CD14-positive monocyte (primary cell): ENCODE measurements at regions not wholly inside any gene's neighbourhood (a gene's known extent, or its start where the extent isn't known, plus 50 kb on each side); places are given as distances from the start of the nearest gene placed in this dataset.

ENCODE experiments used
- DNase-seq, 3 donors: peaks; one replicate each; pipeline ENCODE4 v3.0.0-alpha.2; 2011 to 2022
- H2AFZ ChIP-seq: 2 replicates; pipeline ENCODE4 v1.6.0; 2012; ENCODE audit warnings: mild to moderate bottlenecking, low read depth, low read length, inconsistent platforms; ENCODE audit not compliant: insufficient read depth, poor library complexity, severe bottlenecking
- H3K27ac ChIP-seq, 2 donors: 1 replicate in 1 of 2; 2 replicates in 1 of 2; pipeline ENCODE4 v1.5.1; 2012 to 2013; ENCODE audit warnings: low read length in 2 of 2, control low read depth in 1 of 2, inconsistent platforms in 1 of 2, low read depth in 1 of 2, mild to moderate bottlenecking in 1 of 2
- H3K27me3 ChIP-seq, 2 donors: one replicate each; pipeline versions ENCODE4 v1.6.0 to v1.6.1; 2011 to 2013; ENCODE audit warnings: low read length in 2 of 2; ENCODE audit not compliant: control insufficient read depth in 2 of 2, insufficient read depth in 2 of 2
- H3K36me3 ChIP-seq, 2 donors: replicated peaks in 1 of 2; 1 replicate in 1 of 2; 2 replicates in 1 of 2; pipeline versions ENCODE4 v1.5.1 to v1.6.1; 2012 to 2013; ENCODE audit warnings: low read length in 2 of 2, control low read depth in 1 of 2, inconsistent platforms in 1 of 2, mild to moderate bottlenecking in 1 of 2; ENCODE audit not compliant: insufficient read depth in 2 of 2, control insufficient read depth in 1 of 2
- H3K4me1 ChIP-seq, 2 donors: 1 replicate in 1 of 2; 2 replicates in 1 of 2; pipeline versions ENCODE4 v1.5.1 to v1.6.1; 2012 to 2013; ENCODE audit warnings: low read length in 2 of 2, control low read depth in 1 of 2, inconsistent platforms in 1 of 2, mild to moderate bottlenecking in 1 of 2, moderate library complexity in 1 of 2; ENCODE audit not compliant: insufficient read depth in 2 of 2, control insufficient read depth in 1 of 2
- H3K4me2 ChIP-seq: replicated peaks from 2 replicates; pipeline ENCODE3; 2012; ENCODE audit warnings: low read length, moderate library complexity, mild to moderate bottlenecking; ENCODE audit not compliant: poor library complexity, severe bottlenecking; ENCODE audit errors: extremely low read depth
- H3K4me3 ChIP-seq, 3 experiments: fragments of 200-600 bp in 1 of 3; sonication (generic) in 1 of 3; replicated peaks in 1 of 3; 1 replicate in 2 of 3; 2 replicates in 1 of 3; pipeline ENCODE4 v1.5.1; 2011 to 2013; ENCODE audit warnings: low read length in 3 of 3, mild to moderate bottlenecking in 3 of 3, control low read depth in 2 of 3, low read depth in 2 of 3, inconsistent platforms in 1 of 3, moderate library complexity in 1 of 3
- H3K79me2 ChIP-seq: 2 replicates; pipeline ENCODE4 v1.6.0; 2012; ENCODE audit warnings: mild to moderate bottlenecking, control low read depth, inconsistent platforms, low read length, moderate library complexity; ENCODE audit not compliant: insufficient read depth
- H3K9ac ChIP-seq: 2 replicates; pipeline ENCODE4 v1.6.0; 2017; ENCODE audit warnings: low read length, mild to moderate bottlenecking; ENCODE audit not compliant: insufficient read depth, poor library complexity, severe bottlenecking
- H3K9me3 ChIP-seq, 2 donors: replicated peaks in 1 of 2; 1 replicate in 1 of 2; 2 replicates in 1 of 2; pipeline versions ENCODE4 v1.5.1 to v1.6.1; 2012 to 2013; ENCODE audit warnings: low read length in 2 of 2, control low read depth in 1 of 2; ENCODE audit not compliant: control insufficient read depth in 1 of 2, insufficient read depth in 1 of 2
- H4K20me1 ChIP-seq: 2 replicates; pipeline ENCODE4 v1.6.0; 2012; ENCODE audit warnings: mild to moderate bottlenecking, low read length, control low read depth, moderate library complexity; ENCODE audit not compliant: insufficient read depth
- H3K27ac Mint-ChIP-seq, 7 donors: one replicate each; pipeline ENCODE4 v1.8.0; 2020; ENCODE audit warnings: mild to moderate bottlenecking in 7 of 7, mixed read lengths in 7 of 7, moderate library complexity in 6 of 7, inconsistent platforms in 2 of 7
- H3K27me3 Mint-ChIP-seq, 3 donors: one replicate each; pipeline ENCODE4 v1.8.0; 2021 to 2022; ENCODE audit warnings: low read depth in 3 of 3, mild to moderate bottlenecking in 3 of 3, mixed read lengths in 3 of 3, moderate library complexity in 3 of 3, inconsistent platforms in 1 of 3
- H3K36me3 Mint-ChIP-seq, 2 donors: one replicate each; pipeline ENCODE4 v1.8.0; 2020; ENCODE audit warnings: mixed read lengths in 2 of 2, inconsistent platforms in 1 of 2, mild to moderate bottlenecking in 1 of 2
- H3K4me1 Mint-ChIP-seq: one replicate; pipeline ENCODE4 v1.8.0; 2020; ENCODE audit warnings: mild to moderate bottlenecking, mixed read lengths
- H3K4me3 Mint-ChIP-seq, 2 donors: one replicate each; pipeline ENCODE4 v1.8.0; 2020; ENCODE audit warnings: mild to moderate bottlenecking in 2 of 2, mixed read lengths in 2 of 2, moderate library complexity in 1 of 2
- H3K9me3 Mint-ChIP-seq, 7 donors: one replicate each; pipeline ENCODE4 v1.8.0; 2020 to 2022; ENCODE audit warnings: mixed read lengths in 7 of 7, mild to moderate bottlenecking in 6 of 7, moderate library complexity in 6 of 7, inconsistent platforms in 2 of 7
- WGBS: methylation state at CpG from one replicate; pipeline ENCODE4 v1.1.5; 2013; ENCODE audit warnings: missing lambda C conversion rate; ENCODE audit not compliant: insufficient coverage; 5-methylcytosine and 5-hydroxymethylcytosine counted together
- intact Hi-C, 2 donors: fragments of 100-400 bp; cut with micrococcal nuclease; formaldehyde crosslinking; loops; one replicate each; pipeline versions ENCODE4 v1.15.0 to v1.15.1; 2023
- TF ChIP-seq, protein P1 (sequence below): fragments of 200-600 bp; IDR thresholded peaks from one replicate; pipeline ENCODE4 v1.8.0; 2022; ENCODE audit warnings: antibody characterized with exemption, mild to moderate bottlenecking

DNA sequence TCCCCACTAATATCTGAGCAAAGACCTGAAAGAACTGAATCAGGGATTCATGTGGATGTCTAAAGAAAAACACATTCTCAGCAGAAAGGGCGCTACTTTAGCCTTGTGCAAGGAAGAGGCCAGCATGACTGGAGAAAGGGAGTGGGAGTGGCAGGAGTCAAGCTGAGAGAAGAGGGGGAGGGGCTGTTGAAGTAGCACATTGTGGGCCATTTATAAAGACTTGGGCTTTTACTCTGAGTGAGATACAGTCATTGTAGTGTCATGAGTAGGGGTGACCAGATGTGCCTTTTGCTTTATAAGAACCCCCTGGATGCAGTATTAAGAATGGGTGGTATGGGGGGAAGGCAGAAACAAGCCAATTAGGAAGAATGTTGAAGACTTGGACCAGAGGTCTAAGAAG lies 452.8 kb downstream of the ENC1 start:
- 100% methylated on average over 1 of the region's 1 CpG for WGBS

DNA sequence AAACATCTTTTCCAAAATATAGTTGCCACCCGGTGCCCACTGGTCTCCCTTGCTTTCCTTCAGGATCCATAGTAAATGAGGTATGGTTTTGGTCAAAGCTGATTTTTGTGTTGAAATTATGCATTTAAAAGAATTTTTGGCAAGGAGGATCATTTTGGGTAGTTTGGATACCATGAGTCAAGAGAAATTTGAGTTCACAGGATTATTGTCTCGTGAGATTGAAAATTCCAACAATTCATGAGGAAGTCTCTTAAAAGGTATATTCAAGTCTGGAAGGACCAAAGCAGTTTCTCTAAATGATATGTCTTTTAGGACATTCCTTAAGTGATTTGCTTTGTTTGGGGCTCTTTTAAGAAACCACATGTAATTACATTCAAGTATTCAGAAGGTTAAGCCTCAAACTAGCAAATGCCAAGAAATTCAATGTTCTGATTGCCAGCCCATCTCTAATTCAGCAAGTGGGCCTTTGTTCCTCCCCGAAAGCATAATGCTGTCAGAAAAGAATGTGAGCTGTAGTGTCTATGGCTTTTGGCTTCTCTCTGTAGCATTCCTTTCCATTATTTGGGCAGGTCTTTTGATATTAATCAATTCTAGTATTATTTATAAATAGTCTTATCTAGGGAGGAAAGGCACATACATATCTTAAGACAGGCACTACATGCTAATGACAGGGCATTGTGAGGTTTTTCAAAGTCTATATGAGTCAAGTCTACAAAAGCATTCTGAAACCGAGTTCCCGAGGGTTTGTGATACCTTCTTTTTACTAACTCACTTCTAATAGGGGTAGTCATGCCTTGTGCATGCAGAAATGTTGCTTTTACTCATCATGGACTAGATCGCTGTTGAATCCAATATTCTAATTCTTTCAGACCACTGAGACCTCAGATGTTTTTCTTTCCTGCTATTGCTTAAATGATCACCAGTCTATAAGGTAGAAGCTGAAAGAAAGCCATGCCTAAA lies 453.9 kb downstream of the ENC1 start:
- Mint-ChIP-seq H3K9me3 (peaks cover 0 to 3% (median 0%) of the 10 kb centered on the region in 7 donors), H3K27ac (no peak overlapping the region), H3K4me1 (no peaks in the 10 kb centered on the region), H3K27me3 (peaks cover 1 to 5% (median 2%) of the 10 kb centered on the region in 3 donors), H3K36me3 (no peaks in the 10 kb centered on the region), H3K4me3 (no peak overlapping the region)
- H3K9ac ChIP-seq: no peak overlapping the region
- TF ChIP-seq, protein P1, sequence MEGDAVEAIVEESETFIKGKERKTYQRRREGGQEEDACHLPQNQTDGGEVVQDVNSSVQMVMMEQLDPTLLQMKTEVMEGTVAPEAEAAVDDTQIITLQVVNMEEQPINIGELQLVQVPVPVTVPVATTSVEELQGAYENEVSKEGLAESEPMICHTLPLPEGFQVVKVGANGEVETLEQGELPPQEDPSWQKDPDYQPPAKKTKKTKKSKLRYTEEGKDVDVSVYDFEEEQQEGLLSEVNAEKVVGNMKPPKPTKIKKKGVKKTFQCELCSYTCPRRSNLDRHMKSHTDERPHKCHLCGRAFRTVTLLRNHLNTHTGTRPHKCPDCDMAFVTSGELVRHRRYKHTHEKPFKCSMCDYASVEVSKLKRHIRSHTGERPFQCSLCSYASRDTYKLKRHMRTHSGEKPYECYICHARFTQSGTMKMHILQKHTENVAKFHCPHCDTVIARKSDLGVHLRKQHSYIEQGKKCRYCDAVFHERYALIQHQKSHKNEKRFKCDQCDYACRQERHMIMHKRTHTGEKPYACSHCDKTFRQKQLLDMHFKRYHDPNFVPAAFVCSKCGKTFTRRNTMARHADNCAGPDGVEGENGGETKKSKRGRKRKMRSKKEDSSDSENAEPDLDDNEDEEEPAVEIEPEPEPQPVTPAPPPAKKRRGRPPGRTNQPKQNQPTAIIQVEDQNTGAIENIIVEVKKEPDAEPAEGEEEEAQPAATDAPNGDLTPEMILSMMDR: no peak
- intact Hi-C loops: no loop called here
- H3K79me2 ChIP-seq: no peaks in the 10 kb centered on the region
- no peak overlapping the region for H3K4me2 ChIP-seq
- no peaks in the 10 kb centered on the region for H4K20me1 ChIP-seq
- no peak overlapping the region for H3K4me3 ChIP-seq
- H2AFZ ChIP-seq: no peak overlapping the region
- no CpG with 5 or more reads among the region's 6 CpGs for WGBS
- H3K27ac ChIP-seq: no peak overlapping the region
- no peak for DNase-seq
- H3K36me3 ChIP-seq: no peaks in the 10 kb centered on the region
- H3K9me3 ChIP-seq: no peaks in the 10 kb centered on the region
- no peaks in the 10 kb centered on the region for H3K4me1 ChIP-seq
- H3K27me3 ChIP-seq: no peaks in the 10 kb centered on the region

More for the DNA sequence above, 452.8 kb downstream of the ENC1 start:
- Mint-ChIP-seq H3K9me3 (peaks cover 0 to 3% (median 0%) of the 10 kb centered on the region in 7 donors), H3K27ac (no peak overlapping the region), H3K4me1 (no peaks in the 10 kb centered on the region), H3K27me3 (peaks cover 1 to 5% (median 4%) of the 10 kb centered on the region in 3 donors), H3K4me3 (no peak overlapping the region), H3K36me3 (no peaks in the 10 kb centered on the region)
- Histone ChIP-seq H3K4me3 (no peak overlapping the region), H3K4me1 (no peaks in the 10 kb centered on the region), H3K36me3 (no peaks in the 10 kb centered on the region), H4K20me1 (no peaks in the 10 kb centered on the region), H3K79me2 (no peaks in the 10 kb centered on the region), H3K9ac (no peak overlapping the region), H2AFZ (no peak overlapping the region), H3K9me3 (no peaks in the 10 kb centered on the region), H3K27ac (no peak overlapping the region), H3K27me3 (no peaks in the 10 kb centered on the region), H3K4me2 (no peak overlapping the region)
- intact Hi-C loops: no loop called here
- TF ChIP-seq, protein P1: no peak
- no peak for DNase-seq
